ENCODE measurements at regions not wholly inside any gene's neighbourhood (a gene's known extent, or its start where the extent isn't known, plus 50 kb on each side); places are given as distances from the start of the nearest gene placed in this dataset.

DNA sequence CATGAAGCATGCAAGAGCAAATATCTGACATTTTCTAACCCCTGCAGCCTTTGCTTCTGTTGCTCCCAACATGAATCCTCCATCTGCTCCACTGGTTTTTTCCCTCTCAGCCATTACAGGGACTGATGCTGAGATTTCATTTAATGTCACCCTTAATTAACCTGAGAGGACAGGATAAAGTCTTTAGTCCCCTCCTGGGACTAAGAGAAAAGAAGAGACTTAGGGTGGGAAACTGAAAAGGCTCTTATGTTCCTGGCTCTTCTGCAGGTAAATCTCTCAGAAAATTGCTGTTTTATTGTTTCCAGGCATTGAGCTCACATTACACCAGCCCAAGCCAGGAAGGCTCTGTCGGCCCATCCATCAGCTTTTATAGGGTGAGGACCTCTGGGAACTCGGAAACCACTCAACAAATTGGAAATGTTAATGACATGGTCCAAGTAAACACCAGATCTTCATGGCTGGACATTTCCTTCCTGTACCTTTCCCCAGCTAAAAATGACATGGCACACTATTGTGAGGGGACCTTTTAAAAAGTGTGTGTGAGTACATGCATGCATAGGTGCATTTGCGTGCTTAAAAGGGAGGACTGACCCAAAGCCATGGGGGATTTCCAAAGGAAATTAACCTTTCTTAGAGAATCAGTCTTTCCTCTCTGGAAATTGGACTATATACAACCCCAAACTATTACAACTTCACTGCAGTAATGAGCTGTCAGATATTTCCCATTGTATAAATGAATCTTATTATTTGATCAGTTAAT lies 408.1 kb upstream of the TMTC1 start:
- TF ChIP-seq RAD21 (IDR thresholded peaks at IDR 0.05; ENCODE audit: low read length): no peak
- TF ChIP-seq MXI1 (IDR thresholded peaks at IDR 0.05; ENCODE audit: borderline replicate concordance, low read depth, low read length): no peak
- TF ChIP-seq, protein P1, sequence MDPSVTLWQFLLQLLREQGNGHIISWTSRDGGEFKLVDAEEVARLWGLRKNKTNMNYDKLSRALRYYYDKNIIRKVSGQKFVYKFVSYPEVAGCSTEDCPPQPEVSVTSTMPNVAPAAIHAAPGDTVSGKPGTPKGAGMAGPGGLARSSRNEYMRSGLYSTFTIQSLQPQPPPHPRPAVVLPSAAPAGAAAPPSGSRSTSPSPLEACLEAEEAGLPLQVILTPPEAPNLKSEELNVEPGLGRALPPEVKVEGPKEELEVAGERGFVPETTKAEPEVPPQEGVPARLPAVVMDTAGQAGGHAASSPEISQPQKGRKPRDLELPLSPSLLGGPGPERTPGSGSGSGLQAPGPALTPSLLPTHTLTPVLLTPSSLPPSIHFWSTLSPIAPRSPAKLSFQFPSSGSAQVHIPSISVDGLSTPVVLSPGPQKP (IDR thresholded peaks at IDR 0.05; ENCODE audit: borderline replicate concordance, low read depth, low read length): no peak
- no peak for TF ChIP-seq POLR2A (IDR thresholded peaks at IDR 0.05; ENCODE audit: low read depth, low read length)
- TF ChIP-seq, protein P2, sequence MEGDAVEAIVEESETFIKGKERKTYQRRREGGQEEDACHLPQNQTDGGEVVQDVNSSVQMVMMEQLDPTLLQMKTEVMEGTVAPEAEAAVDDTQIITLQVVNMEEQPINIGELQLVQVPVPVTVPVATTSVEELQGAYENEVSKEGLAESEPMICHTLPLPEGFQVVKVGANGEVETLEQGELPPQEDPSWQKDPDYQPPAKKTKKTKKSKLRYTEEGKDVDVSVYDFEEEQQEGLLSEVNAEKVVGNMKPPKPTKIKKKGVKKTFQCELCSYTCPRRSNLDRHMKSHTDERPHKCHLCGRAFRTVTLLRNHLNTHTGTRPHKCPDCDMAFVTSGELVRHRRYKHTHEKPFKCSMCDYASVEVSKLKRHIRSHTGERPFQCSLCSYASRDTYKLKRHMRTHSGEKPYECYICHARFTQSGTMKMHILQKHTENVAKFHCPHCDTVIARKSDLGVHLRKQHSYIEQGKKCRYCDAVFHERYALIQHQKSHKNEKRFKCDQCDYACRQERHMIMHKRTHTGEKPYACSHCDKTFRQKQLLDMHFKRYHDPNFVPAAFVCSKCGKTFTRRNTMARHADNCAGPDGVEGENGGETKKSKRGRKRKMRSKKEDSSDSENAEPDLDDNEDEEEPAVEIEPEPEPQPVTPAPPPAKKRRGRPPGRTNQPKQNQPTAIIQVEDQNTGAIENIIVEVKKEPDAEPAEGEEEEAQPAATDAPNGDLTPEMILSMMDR (conservative IDR thresholded peaks at IDR 0.05; ENCODE audit: low read depth, low read length): no peak
- no peak for TF ChIP-seq CEBPB (IDR thresholded peaks at IDR 0.05; ENCODE audit: low read depth, low read length)
- TF ChIP-seq MAZ (IDR thresholded peaks at IDR 0.05; ENCODE audit: borderline replicate concordance, low read depth, low read length): no peak
- no peak for TF ChIP-seq BHLHE40 (IDR thresholded peaks at IDR 0.05; ENCODE audit: low read depth, low read length)
- TF ChIP-seq NFE2L2 (IDR thresholded peaks at IDR 0.05; ENCODE audit: low read depth, low read length): no peak
- no peak for TF ChIP-seq MAFK (IDR thresholded peaks at IDR 0.05; ENCODE audit: low read depth, low read length)
